DND-41 (cell line): ENCODE measurements at regions not wholly inside any gene's neighbourhood (a gene's known extent, or its start where the extent isn't known, plus 50 kb on each side); places are given as distances from the start of the nearest gene placed in this dataset.

ENCODE experiments used
- EZH2 ChIP-seq: IDR thresholded peaks from 3 replicates; pipeline ENCODE4 v1.6.1; 2012; ENCODE audit warnings: borderline replicate concordance, low read depth, mild to moderate bottlenecking, moderate library complexity, low read length, inconsistent platforms; ENCODE audit not compliant: severe bottlenecking
- TF ChIP-seq, protein P1 (sequence below): IDR thresholded peaks from 2 replicates; pipeline ENCODE4 v1.5.1; 2012; ENCODE audit warnings: borderline replicate concordance, low read length, moderate library complexity, mild to moderate bottlenecking; ENCODE audit not compliant: poor library complexity, severe bottlenecking; ENCODE audit errors: extremely low read depth

GRCh38 chr4:188612659-188613058 lies 473.4 kb downstream of the TRIML1 start:
- TF ChIP-seq, protein P1, sequence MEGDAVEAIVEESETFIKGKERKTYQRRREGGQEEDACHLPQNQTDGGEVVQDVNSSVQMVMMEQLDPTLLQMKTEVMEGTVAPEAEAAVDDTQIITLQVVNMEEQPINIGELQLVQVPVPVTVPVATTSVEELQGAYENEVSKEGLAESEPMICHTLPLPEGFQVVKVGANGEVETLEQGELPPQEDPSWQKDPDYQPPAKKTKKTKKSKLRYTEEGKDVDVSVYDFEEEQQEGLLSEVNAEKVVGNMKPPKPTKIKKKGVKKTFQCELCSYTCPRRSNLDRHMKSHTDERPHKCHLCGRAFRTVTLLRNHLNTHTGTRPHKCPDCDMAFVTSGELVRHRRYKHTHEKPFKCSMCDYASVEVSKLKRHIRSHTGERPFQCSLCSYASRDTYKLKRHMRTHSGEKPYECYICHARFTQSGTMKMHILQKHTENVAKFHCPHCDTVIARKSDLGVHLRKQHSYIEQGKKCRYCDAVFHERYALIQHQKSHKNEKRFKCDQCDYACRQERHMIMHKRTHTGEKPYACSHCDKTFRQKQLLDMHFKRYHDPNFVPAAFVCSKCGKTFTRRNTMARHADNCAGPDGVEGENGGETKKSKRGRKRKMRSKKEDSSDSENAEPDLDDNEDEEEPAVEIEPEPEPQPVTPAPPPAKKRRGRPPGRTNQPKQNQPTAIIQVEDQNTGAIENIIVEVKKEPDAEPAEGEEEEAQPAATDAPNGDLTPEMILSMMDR, result no peak
- TF ChIP-seq EZH2, result no peak
